ENCODE measurements at regions not wholly inside any gene's neighbourhood (a gene's known extent, or its start where the extent isn't known, plus 50 kb on each side); places are given as distances from the start of the nearest gene placed in this dataset.
A peak's percentile ranks its signal among the peaks of the same experiment; 100 is the strongest.
"Not testable (repeated sequence)": the region's sequence is repeated elsewhere in the genome, so short reads cannot be mapped to it uniquely, and the experiment has no call there.

DNA sequence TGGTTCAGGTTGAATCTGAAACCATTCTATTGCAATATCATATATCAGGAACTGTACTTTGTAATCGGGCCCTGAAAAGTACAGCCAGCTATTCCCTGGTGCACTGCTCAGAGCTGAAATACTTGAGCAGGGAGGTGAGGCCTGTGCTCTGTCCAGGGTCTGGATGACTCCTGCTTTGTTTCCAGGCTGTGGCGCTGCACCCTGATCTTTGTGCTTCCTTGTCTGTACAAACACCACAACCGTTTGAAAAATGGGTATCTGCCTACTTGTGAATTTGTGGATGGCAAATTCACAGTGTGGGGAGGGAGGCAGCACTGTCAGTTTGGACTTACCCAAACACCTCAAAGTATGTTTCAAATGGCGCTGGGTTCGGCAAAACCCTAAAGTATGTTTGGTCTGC, 155.4 kb upstream of the FAR2 start:
- no peak for DNase-seq

DNA sequence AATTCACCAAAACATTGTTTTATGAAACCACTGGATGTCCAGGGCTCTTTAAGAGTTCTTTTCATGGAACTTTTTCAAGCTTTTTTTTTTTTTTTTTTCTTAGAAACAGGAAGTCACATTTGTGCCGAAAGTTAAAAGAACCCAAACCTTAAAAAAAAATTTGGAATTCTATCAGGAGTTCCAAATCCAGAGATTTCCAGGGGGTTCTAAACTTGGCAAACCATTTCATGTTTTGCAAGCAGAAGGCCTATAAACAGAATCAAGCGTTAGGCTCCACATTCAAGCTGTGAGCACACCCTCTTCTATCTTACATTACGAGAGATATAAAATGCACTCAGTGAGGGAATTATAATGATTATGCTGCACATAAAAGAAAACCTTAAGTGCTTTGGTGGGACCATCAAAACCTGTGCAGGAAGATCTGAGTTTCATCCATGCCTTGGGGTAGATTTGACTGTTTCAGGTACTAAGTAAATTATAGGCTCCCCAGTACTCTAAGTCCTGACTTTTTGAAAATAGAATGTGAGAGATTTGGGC, 154.8 kb upstream of the FAR2 start:
- no peak for DNase-seq

DNA sequence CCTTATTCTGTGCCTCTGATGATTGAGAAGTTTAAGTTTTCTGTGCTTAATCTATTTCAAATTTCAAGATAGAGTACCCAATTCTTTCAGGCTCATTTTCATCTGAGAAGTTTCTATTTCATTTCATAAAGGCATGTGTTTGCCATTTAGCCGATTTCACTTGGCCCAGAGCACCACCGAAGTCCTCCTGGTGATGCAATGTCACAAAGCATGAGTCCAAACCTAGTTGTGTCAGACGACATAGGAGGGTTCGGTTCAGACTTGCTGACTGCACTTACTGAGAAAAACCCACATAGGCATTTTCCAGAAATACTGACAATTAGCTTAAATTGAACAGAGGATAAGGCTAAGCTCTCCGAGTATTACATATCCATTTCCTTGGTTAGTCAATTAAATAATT, 152.4 kb upstream of the FAR2 start:
- no peak for DNase-seq

DNA sequence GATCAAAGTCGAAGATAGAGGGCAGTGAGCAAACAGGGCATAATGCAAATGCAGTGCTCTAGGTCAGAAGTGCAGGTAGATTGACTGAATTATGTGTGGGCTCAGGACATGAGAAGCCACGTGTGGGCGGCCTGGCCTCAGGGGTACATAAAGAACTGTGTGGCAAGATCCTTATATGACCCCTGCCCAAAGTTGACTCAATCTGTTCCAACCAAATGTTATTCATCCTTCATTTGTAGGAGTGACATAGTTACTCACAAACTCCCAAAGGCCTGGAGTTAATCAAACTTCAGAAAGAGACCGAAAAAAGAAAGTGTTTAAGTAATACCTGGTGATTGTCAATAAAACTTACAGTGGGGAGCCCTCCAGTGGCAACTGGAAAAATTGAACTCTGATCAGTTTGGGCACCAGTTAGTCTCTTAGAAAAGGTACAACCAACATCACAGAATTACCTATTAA, 150.4 kb upstream of the FAR2 start:
- peak; percentile 43 for DNase-seq

DNA sequence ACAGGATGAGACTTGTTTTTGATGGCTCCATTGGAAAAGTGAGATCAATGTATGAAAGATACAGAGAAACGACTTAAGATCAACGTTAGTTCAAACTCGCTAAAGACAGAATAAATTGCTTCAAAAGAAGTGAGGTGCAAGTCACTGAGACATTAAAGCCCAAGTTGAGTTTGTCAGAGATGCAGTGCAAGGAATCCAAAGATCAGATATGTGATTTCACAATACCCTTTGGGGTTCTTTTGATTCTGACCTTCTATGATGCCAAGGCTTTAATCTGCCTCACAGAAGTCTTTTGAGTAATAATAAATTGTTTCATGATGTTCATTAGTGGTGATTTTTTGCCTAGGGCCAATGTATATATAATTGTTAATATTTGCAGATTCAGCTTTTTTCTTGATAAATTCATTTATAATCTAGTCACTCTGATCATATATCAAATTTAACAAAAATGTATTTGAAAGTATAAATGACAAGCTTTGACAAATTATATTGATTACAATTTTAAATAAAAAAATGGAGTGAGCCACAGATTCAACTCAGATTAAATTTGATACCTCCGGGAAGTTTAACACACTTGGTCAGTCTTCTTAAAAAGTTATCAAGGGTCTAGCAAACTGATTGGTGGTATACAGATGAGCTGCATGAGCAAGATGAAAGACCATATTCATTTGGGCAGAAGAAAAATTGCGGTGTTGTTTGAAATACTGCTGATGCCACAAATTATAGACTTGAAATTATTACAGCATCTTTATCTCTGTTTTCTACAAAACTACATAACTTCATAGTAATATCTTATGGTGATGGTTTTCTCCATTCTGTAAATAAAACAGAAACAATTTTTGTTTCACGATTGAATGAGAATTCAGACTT, 144.8 kb upstream of the FAR2 start:
- no peak for DNase-seq

DNA sequence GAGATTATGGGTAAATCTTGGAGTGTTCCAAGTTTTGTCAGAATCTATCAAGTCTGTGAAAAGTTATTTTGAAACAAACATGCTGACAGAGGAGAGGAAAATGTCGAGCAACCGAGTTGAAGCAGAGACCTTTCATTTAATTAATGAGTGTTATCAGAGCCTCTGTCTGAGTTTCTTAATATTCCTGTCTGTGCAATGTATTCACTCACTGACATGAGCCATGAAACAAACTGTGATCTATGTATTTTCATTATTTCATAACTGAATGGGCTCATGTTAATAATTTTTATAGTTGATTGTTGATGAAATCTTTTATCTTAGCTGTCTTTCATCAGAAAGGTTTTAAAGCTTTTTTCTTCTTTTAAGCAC, 144.2 kb upstream of the FAR2 start:
- no peak for DNase-seq

DNA sequence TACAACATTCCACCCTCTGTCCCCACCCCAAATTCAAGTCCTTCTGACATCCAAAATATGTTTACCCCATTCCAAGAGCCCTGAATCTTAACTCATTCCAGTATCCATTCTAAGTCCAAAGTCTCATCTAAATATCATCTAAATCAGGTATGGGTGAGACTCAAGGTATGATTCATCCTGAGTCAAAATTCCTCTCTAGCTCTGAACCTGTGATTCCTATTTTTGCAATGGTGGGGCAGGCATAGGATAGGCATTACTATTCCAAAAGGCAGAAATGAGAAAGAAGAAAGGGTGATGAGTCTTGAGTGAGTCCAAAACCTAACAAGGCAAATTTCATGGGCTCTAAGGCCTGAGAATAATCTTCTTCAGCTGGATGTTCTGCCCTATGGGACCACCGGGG, 140.3 kb upstream of the FAR2 start:
- DNase-seq, result no peak

DNA sequence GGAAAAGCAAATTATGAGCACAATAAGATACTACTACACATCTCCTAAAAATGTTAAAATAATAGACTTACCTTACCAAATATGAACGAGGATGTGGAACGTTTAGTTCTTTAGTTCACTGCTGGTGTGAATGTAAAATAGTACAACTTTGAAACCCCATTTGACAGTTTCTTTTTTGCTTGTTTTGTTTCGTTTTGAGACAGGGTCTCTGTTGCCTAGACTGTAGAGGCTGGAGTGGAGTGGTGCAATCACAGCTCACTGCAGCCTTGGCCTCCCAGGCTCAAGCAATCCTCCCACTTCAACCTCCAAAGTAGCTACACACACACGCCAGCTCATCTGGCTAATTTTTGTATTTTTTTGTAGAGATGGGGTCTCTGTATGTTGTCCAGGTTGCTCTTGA, 136.4 kb upstream of the FAR2 start:
- no peak for DNase-seq

DNA sequence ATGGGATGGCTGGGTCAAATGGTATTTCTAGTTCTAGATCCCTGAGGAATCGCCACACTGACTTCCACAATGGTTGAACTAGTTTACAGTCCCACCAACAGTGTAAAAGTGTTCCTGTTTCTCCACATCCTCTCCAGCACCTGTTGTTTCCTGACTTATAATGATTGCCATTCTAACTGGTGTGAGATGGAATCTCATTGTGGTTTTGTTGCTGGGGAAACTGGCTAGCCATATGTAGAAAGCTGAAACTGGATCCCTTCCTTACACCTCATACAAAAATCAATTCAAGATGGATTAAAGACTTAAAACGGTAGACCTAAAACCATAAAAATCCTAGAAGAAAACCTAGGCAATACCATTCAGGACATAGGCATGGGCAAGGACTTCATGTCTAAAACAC, 131.5 kb upstream of the FAR2 start:
- not testable (repeated sequence) for DNase-seq

DNA sequence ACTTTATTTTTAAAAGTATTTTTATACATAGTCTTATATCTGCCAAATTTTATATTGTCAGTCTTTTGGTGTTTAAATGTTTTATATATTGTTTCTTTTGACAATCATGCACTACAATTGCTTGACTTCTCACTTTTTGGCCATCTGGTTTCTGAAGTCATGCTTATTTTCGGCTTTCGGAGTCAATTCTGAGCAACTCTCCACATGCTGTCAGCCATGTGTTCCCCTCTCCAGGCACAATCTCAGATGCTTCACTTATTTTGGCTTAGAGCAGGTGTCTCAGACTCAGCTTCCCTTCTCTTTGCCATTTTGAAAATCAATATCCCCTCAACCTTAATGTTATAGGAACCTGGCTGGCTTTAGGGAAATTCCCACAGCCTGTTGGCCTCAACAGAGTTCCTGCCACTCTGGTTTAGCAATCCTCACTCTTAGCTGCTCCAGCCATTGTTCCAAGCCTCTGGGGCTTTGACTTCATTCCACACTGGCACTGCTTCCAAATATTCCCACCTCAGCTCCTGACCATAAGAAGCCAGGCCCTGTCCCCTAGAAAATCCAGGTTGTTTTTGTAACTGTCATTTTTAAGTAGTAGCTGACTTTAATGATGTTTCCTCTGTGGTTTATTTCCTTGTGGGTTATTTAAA, 125.5 kb upstream of the FAR2 start:
- no peak for DNase-seq

DNA sequence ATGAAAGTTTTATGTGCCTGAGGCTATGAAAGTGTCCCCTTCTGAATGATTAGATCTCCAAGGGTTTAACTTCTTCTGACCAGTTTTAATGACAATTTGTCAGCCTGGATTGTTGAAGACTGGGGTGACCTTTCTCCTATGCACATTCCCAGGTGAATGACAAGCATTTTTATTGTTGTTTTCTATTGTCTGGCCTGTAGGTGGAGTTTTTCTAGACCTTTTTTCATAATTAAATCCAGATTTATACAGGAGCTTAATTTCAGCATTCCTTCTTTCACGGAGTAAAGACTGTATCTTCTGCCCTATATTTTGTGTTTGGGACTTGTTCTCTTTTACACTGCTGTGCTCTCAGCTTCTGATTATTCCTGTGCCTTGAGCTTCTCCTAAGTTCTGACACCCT, 125.0 kb upstream of the FAR2 start:
- DNase-seq, result no peak

DNA sequence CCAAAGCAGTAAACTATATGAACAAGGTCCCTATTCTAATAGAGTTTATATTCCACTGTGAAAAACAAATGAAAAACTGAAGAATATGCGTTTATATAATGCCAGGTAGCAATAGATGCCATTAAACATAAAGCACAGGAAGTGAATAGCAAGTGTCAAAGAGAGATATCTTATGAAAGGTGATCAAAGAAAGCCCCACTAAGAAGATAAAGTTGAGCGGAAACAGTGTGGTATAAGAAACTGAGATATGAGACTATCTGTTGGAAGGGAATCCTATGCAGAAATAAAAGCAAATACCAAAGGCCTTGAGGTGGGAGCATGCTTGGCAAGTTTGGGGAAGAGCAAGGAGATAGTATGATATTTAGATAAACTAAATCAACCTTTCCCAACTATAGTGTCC, 123.1 kb upstream of the FAR2 start:
- no peak for DNase-seq

DNA sequence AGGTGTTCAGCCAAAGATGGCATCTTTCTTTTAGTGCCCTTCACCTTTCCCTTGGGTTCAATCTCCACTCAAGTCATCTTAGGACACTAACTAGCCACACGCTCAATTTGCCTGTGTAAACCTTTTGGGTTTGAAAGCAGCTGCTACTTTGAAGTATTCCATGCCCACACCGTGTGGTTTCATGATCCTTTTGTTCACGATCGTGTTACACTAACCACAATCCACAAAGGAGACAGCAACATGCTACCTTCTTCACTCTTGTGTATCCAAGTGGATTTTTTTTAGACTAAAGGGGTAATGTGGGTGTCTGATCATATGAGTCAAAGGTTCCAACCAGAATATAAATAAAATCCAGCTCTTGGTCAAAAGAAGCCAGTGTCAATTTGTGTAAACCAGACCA, 122.7 kb upstream of the FAR2 start:
- DNase-seq, result peak; percentile 22

DNA sequence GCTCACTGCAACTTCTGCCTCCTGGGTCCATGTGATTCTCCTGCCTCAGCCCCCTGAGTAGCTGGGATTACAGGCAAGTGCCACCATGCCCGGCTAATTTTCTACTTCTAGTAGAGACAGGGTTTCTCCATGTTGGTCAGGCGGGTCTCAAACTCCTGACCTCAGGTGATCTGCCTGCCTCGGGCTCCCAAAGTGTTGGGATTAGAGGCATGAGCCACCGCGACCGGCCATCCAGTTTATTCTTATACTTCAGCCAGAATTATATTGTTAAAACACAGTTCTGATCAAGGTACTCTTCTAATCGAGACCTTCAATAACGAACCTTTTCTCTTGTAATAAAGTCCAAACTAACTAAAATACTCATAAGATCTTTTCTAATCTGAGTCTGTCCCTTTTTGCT, 119.6 kb upstream of the FAR2 start:
- DNase-seq, result not testable (repeated sequence)

DNA sequence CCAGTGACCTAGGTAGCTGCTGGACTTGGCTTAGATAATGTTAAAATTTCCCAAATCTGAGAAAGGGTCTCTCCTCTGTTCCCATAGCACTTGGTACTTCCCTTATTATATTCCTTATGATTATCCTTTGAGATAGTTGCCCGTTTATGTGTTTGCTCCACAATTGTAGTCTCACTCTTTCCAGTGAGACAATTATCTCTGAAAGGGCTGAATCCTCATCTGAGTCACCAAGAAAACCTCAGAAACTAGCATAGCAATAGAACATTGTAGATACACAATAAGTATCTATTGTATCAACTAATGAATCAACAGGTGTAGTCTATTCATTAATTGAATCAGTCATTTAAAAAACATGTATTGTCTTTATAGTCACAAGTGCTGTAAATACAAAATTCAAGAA, 119.1 kb upstream of the FAR2 start:
- DNase-seq, result no peak

DNA sequence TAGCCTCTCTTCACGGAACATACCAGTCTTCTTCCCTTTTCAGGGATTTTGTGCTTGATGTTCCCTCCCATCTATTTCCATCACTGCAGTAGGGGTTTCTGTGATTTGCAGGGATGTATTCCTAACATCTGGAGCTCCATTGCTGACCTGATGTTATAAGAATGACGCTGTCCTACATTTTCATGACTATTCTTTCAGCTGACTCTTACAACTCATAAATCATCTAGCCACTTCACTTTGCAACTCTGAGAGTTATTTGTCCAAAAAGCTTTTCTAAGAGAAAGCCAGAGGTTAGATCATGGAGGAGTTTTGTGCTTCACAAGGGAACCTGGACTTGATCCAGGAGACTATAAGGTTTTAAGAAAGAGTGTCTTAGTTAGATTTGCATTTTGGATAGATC, 116.6 kb upstream of the FAR2 start:
- peak; percentile 64 for DNase-seq

DNA sequence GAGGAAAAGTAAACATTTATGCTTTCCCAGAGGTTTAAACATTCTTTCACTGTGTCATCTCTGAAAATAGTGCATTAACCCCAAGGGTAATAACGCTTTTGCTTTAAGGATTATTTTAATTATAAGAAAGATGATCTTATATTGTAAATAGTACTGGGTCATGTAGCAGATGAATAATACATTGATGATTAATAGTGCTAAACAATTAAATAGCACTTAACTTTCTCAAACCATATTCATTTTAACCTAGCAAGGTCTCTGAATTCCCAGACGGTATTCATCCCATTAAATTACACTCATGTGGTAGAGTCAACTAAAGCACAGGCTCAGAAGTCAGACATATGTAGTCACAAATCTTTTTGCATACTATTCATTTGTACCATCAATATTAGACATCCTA, 115.6 kb upstream of the FAR2 start:
- DNase-seq, result no peak

DNA sequence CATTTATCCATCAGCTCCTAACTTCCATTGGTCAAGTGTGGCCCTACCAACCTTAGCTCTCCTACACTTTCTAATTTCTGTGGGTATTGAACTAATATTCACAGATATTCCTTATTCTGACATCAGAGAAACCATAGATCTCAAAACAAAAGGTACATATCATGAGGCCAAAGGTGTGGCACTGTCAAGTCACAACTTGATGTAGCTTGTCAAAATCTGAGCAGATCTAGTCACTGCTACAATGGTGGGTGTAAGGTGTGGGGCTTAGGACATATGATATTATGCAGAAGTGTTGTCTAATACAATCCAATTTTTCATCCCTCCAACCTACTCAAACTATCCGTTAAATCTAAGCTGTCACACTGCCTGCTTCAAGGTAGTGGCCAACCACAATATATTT, 114.0 kb upstream of the FAR2 start:
- DNase-seq, result no peak

DNA sequence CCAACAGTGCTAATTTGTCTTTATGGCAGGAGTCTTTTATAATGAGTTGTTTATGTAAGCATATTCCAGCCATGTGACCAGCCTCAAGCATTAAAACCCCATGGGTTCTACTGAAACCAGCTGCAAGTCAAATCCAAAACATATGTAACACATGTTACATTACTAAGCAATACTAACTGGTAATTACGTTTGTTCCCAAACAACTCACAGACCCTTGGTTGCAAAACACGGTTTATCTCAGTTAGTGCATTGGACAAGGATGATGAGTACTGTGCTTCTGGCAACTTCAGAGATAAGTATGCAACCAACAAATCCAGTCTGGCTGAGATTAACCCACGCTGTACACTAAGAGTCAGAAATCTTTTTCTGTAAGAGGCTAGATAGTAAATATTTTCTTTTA, 110.1 kb upstream of the FAR2 start:
- DNase-seq, result peak; percentile 91

DNA sequence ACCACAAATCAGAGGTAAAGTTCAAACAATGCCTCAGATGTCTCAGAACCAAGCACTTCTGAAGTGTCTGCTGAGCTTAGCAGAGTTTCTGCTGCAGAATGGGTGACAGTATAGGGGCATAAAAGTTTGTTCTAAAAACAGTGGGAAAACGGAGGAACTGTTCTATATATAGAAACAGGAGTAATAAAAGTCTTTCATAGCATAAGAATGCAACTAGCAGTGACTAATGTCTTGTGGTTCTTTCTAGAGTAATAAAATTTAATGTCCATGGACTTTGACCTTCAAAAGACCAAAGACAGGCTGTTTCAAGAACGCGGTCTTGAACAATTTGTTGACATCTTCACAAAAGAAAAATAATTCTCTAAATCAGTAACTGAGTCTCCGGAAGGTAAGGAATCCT, 107.5 kb upstream of the FAR2 start:
- peak; percentile 82 for DNase-seq

DNA sequence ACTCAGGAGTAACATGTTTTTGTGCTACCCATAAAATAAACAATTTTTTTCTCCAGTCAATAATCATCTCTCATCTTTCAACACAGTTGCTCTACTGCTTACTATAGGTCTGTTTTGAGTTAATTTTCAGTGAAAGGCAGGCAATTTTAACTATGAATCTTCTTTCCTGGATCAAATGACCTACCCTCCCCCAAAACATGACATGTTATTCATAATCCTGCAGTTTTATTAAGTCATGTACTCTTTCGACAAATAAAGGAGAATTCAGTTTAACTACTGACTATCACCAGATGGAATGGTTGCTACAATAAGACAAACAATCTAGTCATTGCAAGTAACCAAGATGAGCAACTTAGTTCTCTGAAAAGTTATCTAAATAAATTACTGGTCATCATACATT, 106.0 kb upstream of the FAR2 start:
- DNase-seq, result peak; percentile 82

DNA sequence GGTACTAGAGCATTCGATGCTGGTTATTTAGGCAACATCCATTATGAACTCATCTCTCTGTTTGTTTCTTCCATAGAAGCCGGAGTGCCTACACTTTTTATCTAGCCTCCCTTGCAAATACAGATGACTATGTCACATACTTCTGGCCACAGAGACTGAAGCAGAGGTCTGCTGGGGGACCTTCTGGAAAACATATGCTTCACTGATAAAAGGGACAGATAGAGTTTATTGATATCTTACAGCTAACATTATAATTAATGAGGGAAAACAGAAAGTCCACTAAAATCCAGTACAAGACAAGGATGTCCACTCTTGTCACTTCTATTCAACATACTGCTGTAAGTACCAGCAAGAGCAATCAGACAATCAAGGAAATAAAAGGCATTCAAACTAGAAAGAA, 104.3 kb upstream of the FAR2 start:
- DNase-seq, result no peak

DNA sequence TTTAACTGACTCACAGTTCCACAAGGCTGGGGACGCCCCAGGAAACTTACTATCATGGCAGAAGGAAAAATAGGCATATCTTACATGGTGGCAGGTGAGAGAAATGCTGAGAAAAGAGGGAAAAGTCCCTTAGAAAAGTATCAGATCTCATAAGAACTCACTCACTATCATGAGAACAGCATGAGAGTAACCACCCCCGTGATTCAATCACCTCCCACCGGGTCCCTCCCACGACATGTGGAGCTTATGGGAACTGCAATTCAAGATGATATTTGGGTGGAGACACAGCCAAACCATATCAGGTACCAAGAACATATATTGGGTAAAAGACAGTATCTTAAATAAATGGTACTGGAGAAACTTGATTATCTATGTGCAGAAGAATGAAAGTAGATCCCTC, 100.3 kb upstream of the FAR2 start:
- no peak for DNase-seq

DNA sequence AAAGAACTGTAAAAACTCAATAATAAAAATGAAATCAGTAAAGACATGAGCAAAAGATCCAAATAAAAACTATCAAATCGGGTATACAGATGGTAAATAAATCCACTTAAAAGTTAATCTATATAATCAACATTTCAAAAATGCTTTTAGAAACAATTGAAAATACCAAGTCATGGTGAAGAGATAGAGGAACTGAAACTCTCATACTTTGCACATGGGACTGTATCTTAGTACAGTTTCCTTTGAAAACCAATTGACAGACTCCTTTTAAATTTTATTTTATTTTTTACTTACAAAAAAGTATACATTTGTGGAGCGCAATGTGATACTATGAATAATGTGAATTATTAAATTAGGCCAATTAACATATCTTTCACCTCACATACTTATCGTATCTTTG, 98.6 kb upstream of the FAR2 start:
- no peak for DNase-seq

Data from fibroblast of skin of abdomen (primary cell).